Nephron (organoid): ENCODE measurements at regions not wholly inside any gene's neighbourhood (a gene's known extent, or its start where the extent isn't known, plus 50 kb on each side); places are given as distances from the start of the nearest gene placed in this dataset.

Experiments used
- H3K27ac Mint-ChIP-seq, 3 experiments: 2 replicates each; pipeline ENCODE4 v1.8.0; 2020; ENCODE audit warnings: mixed read lengths in 3 of 3, mild to moderate bottlenecking in 2 of 3, moderate library complexity in 1 of 3
- H3K27me3 Mint-ChIP-seq: 2 replicates; pipeline ENCODE4 v1.8.0; 2021; ENCODE audit warnings: low read depth, mild to moderate bottlenecking, moderate library complexity, mixed read lengths
- H3K36me3 Mint-ChIP-seq: 2 replicates; pipeline ENCODE4 v1.8.0; 2020; ENCODE audit warnings: low read depth, mixed read lengths
- H3K4me1 Mint-ChIP-seq: 2 replicates; pipeline ENCODE4 v1.8.0; 2020; ENCODE audit warnings: mixed read lengths
- H3K4me3 Mint-ChIP-seq, 3 experiments: 2 replicates each; pipeline ENCODE4 v1.8.0; 2020; ENCODE audit warnings: mild to moderate bottlenecking in 3 of 3, mixed read lengths in 3 of 3, moderate library complexity in 2 of 3
- H3K9me3 Mint-ChIP-seq: 2 replicates; pipeline ENCODE4 v1.8.0; 2020; ENCODE audit warnings: mixed read lengths
- CTCF ChIP-seq, 3 experiments: fragments of 200-600 bp; sonication (generic); IDR thresholded peaks; one replicate each; pipeline ENCODE4 v1.5.0; 2021; ENCODE audit warnings: antibody characterized with exemption in 3 of 3; ENCODE audit not compliant: unreplicated experiment in 3 of 3

- no peak for TF ChIP-seq CTCF (IDR thresholded peaks at IDR 0.05; ENCODE audit: unreplicated experiment in 3 of 3)
- no peak overlapping the region for H3K4me3 Mint-ChIP-seq
- H3K27me3 Mint-ChIP-seq = no peaks in the 10 kb centered on the region
- peaks cover 4% of the 10 kb centered on the region for H3K9me3 Mint-ChIP-seq
- H3K36me3 Mint-ChIP-seq = no peaks in the 10 kb centered on the region
- H3K27ac Mint-ChIP-seq = peak overlapping the region; percentile 27 to 90 (median 79)
- peaks cover 34% of the 10 kb centered on the region for H3K4me1 Mint-ChIP-seq
Measured at GRCh38 chr9:88652876-88653275, 117.9 kb downstream of the NXNL2 start.

- Mint-ChIP-seq H3K4me3 (no peak overlapping the region), H3K4me1 (peaks cover 39% of the 10 kb centered on the region), H3K9me3 (peaks cover 4% of the 10 kb centered on the region), H3K27me3 (no peaks in the 10 kb centered on the region), H3K36me3 (no peaks in the 10 kb centered on the region), H3K27ac (peak overlapping the region; percentile 27 to 90 (median 79))
- no peak for TF ChIP-seq CTCF (IDR thresholded peaks at IDR 0.05; ENCODE audit: unreplicated experiment in 3 of 3)
Measured at GRCh38 chr9:88653406-88653805, 118.4 kb downstream of the NXNL2 start.

GRCh38 chr9:88653911-88654310 is 118.9 kb downstream of the NXNL2 start:
- no peak for TF ChIP-seq CTCF (IDR thresholded peaks at IDR 0.05; ENCODE audit: unreplicated experiment in 3 of 3)
- peak overlapping the region; percentile 34 to 90 (median 79) for H3K27ac Mint-ChIP-seq
- no peak overlapping the region for H3K4me3 Mint-ChIP-seq
- no peaks in the 10 kb centered on the region for H3K36me3 Mint-ChIP-seq
- H3K27me3 Mint-ChIP-seq = no peaks in the 10 kb centered on the region
- H3K4me1 Mint-ChIP-seq = peaks cover 43% of the 10 kb centered on the region
- H3K9me3 Mint-ChIP-seq = peaks cover 4% of the 10 kb centered on the region

GRCh38 chr9:88657893-88658292 is 122.9 kb downstream of the NXNL2 start:
- no peak for TF ChIP-seq CTCF (IDR thresholded peaks at IDR 0.05; ENCODE audit: unreplicated experiment in 3 of 3)
- Mint-ChIP-seq H3K27ac (peak overlapping the region; percentile 46 to 70 (median 64)), H3K9me3 (peaks cover 4% of the 10 kb centered on the region), H3K4me3 (no peak overlapping the region), H3K27me3 (no peaks in the 10 kb centered on the region), H3K4me1 (peaks cover 26% of the 10 kb centered on the region), H3K36me3 (no peaks in the 10 kb centered on the region)

- peak overlapping the region; percentile 46 to 70 (median 64) for H3K27ac Mint-ChIP-seq
- H3K27me3 Mint-ChIP-seq = no peaks in the 10 kb centered on the region
- H3K4me1 Mint-ChIP-seq = peaks cover 21% of the 10 kb centered on the region
- no peak for TF ChIP-seq CTCF (IDR thresholded peaks at IDR 0.05; ENCODE audit: unreplicated experiment in 3 of 3)
- H3K9me3 Mint-ChIP-seq = peaks cover 4% of the 10 kb centered on the region
- H3K36me3 Mint-ChIP-seq = no peaks in the 10 kb centered on the region
- no peak overlapping the region for H3K4me3 Mint-ChIP-seq
Measured at GRCh38 chr9:88658311-88658822, 123.4 kb downstream of the NXNL2 start.

- H3K4me3 Mint-ChIP-seq = no peak overlapping the region
- peak overlapping the region in 1 of 3 experiments; percentile 70 for H3K27ac Mint-ChIP-seq
- H3K27me3 Mint-ChIP-seq = no peaks in the 10 kb centered on the region
- peaks cover 6% of the 10 kb centered on the region for H3K9me3 Mint-ChIP-seq
- H3K36me3 Mint-ChIP-seq = no peaks in the 10 kb centered on the region
- peaks cover 16% of the 10 kb centered on the region for H3K4me1 Mint-ChIP-seq
- no peak for TF ChIP-seq CTCF (IDR thresholded peaks at IDR 0.05; ENCODE audit: unreplicated experiment in 3 of 3)
Measured at GRCh38 chr9:88659126-88659525, 124.1 kb downstream of the NXNL2 start.
